HL-60/S4 (cell line): ENCODE measurements at regions not wholly inside any gene's neighbourhood (a gene's known extent, or its start where the extent isn't known, plus 50 kb on each side); places are given as distances from the start of the nearest gene placed in this dataset.
"Not testable (repeated sequence)": the region's sequence is repeated elsewhere in the genome, so short reads cannot be mapped to it uniquely, and the experiment has no call there.

ENCODE experiments used
- in situ Hi-C: fragments of 300-500 bp; cut with MboI; formaldehyde crosslinking; loops from 2 replicates; pipeline ENCODE4 v1.14.3; 2022; ENCODE audit warnings: low sequenced_read_pairs

GRCh38 chr10:71106151-71106550 lies 106.2 kb upstream of the UNC5B start:
- in situ Hi-C loops: not testable (repeated sequence)

- in situ Hi-C loops: not testable (repeated sequence)
Observed at GRCh38 chr10:71107117-71107516, 105.3 kb upstream of the UNC5B start.

GRCh38 chr10:71108042-71108441 lies 104.3 kb upstream of the UNC5B start:
- in situ Hi-C loops: not testable (repeated sequence)

DNA sequence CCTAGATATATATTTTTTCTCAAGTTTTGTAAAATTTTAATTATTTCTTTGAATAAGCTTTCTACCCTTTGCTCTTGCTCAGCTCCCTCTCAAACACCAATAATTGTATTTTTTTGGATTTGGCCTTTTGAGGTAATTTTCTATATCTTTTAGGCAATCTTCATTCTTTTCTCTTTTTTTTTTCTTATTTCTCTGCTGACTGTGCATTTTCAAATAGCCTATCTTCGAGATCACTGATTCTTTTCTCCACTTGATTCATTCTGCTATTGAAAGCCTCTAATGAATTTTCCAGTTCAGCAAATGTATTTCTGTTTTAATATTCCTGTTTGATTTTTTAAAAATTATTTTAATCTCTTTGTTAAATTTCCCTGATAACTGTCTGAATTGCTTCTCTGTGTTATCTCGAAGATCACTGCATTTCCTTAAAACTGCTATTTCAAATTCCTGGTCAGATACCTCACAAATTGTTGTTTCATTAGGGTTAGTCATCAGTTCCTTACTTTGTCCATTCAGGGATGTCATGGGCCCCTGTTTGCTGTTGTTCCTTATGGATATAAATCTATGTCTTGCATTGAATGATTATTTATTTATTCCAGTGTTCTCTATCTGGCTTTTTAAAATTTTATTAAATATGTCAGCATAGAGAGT lies 100.1 kb upstream of the UNC5B start:
- in situ Hi-C loops: no loop called here

- in situ Hi-C loops: no loop called here
Observed at GRCh38 chr10:71116426-71116825, 95.9 kb upstream of the UNC5B start.

GRCh38 chr10:71117589-71117988 lies 94.8 kb upstream of the UNC5B start:
- in situ Hi-C loops: not testable (repeated sequence)

- in situ Hi-C loops: no loop called here
Observed at GRCh38 chr10:71123023-71123422, 89.3 kb upstream of the UNC5B start.

- in situ Hi-C loops: no loop called here
Observed at GRCh38 chr10:71124921-71125748, 87.2 kb upstream of the UNC5B start.

- in situ Hi-C loops: no loop called here
Observed at GRCh38 chr10:71125749-71126107, 86.6 kb upstream of the UNC5B start.

DNA sequence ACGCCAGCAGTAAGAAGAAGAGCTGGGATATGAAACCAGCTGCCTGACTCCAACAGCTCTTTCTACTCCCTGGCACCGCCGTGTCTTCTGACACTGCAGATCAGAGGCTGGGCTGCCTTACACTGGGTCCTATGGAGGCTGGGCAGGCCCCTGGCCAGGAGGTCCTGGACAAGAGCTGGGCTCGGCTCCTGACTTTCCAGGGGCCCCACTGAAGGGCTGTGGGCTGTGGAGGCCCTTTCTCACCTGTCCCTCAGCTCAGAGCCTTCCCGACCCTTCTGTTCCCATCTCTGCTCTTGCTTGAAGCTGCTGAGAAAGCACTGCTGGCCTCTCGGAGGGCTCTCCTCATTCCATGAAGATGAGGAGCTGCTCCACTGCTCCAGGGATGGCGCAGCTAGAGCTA lies 85.9 kb upstream of the UNC5B start:
- in situ Hi-C loops: no loop called here

DNA sequence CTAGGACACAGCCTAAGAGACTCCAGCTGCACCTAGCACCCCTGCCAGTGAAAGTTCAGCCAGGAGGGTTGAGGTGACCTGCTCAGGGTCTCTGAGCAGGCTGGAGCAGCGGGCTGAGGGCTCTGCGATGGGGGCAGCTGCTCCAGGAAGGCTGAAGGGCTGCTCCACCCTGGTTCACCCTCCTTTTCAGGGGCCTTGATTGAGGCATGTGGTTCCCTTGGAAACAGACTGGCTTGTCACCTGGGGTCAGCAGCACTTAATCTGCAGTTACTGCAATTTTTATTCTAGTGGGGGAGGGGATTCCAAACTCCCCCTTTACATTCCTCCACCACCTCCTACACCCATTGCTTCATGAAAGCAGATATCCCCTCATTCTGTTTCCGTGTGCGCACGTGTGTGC lies 85.3 kb upstream of the UNC5B start:
- in situ Hi-C loops: no loop called here

GRCh38 chr10:71127773-71128172 lies 84.6 kb upstream of the UNC5B start:
- in situ Hi-C loops: no loop called here

DNA sequence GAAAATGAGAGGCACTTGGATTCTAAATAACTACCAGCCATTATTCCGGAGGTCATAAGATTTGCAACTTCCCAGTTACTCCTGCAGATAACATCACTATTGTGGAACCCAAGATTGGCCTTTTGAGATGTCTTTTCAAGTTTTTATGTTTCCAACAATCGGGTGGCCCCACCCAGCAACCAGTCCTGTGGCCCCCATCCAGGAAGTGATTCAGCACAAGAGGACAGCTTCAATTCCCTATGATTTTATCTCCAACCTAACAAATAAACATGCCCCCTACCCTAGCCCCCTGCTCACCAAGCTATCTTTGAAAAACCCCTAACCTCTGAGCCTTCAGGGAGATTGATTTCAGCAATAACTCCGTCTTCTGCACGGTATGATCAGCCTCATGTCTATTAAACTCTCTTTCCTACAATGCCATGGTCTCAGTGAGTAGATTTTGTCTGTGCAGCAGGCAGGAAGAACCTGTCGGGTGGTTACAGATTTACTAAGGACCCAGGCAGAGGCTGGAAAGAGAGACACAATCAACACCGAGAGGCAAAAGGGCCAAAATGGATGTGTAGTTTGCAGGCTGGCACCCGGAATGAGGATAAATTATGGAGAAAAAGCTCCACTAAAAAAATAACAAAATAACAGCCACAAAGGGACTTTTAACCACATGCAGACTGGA lies 83.9 kb upstream of the UNC5B start:
- in situ Hi-C loops: no loop called here

- in situ Hi-C loops: no loop called here
Observed at GRCh38 chr10:71131096-71131495, 81.3 kb upstream of the UNC5B start.

DNA sequence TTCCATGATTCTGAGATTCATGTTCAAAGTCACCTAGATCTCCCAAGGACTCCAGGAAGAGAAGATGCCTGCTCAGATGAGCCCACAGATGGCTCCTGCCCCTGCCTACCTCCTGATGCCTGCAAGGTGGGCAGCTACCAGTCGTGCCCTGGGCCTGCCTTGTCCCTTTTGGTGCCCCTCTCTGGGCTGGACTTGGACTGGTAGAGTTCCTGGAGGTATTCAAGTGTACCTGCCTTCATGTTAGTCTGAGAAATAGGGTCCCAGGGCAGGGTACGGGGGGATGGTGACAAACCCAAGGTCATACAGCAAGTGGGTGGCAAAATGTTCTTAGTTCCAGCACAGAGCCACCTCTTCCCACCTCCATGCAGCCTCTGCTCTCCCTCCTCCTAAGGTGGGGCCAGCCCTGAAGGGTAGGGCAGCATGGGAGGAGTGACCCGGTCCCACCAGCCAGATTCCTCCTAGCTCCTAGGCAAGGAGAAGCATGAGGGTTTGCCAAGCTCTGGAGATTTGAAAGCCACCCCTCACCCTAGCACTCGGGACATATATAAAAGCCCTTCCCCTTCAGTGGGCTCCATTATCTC lies 80.8 kb upstream of the UNC5B start:
- in situ Hi-C loops: no loop called here

GRCh38 chr10:71132321-71132810 lies 80.0 kb upstream of the UNC5B start:
- in situ Hi-C loops: no loop called here

GRCh38 chr10:71133710-71134686 lies 78.4 kb upstream of the UNC5B start:
- in situ Hi-C loops: no loop called here

DNA sequence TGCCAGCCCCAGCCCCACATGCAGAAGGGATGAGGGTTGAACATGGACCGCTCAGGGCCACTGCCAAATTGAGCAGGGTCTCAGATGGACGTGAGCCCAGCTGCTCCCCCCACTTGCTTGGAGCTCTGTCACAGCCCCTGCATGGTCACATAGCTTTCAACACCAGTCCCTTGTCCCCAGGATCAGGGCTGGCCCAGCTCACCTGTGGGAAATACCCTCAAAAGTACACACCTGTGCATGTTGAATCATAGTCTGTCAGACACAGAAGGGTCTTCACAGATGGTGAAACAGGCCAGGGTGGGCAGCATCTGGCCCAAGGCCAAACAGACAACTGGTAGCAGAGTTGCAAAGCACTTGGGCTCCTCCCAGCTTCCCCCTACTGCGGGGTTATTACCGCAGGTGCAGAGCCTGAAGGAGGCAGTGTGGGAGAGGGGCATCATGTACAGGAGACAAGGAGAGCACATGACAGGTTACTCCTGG lies 77.6 kb upstream of the UNC5B start:
- in situ Hi-C loops: no loop called here

DNA sequence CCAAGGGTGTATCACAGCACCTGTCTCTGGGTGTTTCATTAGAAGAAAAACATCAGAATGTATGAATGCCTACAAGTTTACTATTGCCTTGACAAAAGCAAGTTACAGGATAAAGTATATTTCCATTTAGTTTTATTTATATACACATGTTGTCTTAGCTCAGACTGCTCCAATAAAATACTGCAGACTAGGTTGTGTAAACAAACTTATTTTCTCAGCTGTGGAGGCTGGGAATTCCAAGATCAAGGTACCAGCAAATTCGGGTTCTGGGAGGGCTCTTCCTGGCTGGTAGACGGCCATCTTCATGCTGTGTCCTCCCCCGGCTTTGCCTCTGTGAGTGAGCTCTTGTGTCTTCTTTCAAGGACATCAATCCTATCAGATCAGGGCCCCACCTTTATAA lies 77.1 kb upstream of the UNC5B start:
- in situ Hi-C loops: no loop called here

DNA sequence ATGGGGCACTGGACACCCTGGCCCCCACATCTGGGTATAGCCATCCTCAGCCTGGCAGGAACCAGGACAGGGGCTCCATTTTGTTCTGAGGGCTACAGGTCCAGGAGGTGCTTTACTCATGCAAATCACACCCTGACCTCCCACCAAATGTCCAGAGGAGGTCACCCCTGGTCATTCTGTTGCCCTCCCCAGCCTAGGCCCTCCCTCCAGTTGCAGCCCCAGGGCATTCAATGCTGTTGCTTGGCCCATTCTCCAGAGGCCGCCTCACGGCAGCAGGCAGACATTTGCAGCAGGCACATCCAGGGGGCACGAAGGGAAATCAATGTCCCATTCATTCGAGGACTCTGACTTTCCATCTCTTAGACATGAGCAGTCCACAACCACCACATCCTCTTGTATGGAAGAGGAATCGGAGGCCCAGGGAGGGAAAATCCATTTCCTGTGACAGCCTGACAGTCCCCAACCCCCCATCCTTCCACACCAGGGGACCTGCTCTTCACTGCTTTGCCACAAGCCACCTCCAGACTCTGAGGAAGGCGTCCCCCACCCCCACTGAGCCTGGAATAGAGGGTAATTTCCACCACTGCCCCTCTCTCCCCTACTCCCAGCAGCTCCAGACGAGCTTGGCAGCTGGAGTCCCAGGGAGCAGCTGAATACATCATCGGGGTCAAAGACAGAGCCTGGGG lies 76.2 kb upstream of the UNC5B start:
- in situ Hi-C loops: no loop called here
